Transverse colon (tissue), 3 donors: ENCODE measurements at regions not wholly inside any gene's neighbourhood (a gene's known extent, or its start where the extent isn't known, plus 50 kb on each side); places are given as distances from the start of the nearest gene placed in this dataset.

Experiments
- POLR2A ChIP-seq: fragments of 450-650 bp; IDR thresholded peaks from one replicate; pipeline ENCODE4 v1.6.1; 2016; ENCODE audit warnings: antibody characterized with exemption, mild to moderate bottlenecking, moderate library complexity
- TF ChIP-seq, protein P1 (sequence below), 5 experiments: fragments of 200-600 bp in 3 of 5; fragments of 450-650 bp in 2 of 5; sonication (generic) in 3 of 5; IDR thresholded peaks; 1 replicate in 2 of 5; 2 replicates in 3 of 5; pipeline ENCODE4 v1.5.1; 2016 to 2017; ENCODE audit warnings: antibody characterized with exemption in 5 of 5, inconsistent platforms in 3 of 5, mild to moderate bottlenecking in 2 of 5, moderate library complexity in 1 of 5

DNA sequence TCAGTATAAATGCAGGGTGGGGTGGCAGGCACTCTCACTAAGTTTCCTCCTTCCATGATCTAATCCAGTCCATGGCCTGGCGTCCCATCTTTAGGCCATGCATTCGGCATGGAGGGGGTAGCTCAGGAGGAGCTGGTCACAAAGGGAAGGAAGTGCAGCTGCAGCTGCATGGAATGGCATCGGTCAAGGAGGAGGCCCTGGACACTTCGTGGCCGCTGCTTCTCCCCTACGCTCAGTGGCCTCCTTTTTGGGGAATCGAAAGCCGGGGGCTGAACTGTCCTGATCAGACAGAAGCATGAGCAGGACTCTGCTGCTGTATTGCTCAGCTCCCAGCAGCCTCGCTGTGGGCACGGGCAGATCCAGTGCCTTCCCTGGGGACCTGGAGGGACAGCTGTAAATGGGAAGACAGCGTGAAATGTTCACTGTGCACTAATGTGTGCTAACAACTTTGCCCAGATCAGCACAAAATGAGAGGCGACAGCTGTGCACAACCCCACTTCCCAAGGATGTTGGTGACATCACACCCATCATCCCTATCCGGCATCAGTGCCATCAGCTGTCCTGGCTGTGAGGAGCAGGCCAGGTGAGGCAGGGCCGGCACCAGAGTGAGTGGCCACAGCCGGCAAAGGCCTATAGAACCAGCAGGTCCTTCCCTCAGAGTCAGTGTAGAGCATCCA, 520.1 kb upstream of the RAB6C start:
- TF ChIP-seq, protein P1, sequence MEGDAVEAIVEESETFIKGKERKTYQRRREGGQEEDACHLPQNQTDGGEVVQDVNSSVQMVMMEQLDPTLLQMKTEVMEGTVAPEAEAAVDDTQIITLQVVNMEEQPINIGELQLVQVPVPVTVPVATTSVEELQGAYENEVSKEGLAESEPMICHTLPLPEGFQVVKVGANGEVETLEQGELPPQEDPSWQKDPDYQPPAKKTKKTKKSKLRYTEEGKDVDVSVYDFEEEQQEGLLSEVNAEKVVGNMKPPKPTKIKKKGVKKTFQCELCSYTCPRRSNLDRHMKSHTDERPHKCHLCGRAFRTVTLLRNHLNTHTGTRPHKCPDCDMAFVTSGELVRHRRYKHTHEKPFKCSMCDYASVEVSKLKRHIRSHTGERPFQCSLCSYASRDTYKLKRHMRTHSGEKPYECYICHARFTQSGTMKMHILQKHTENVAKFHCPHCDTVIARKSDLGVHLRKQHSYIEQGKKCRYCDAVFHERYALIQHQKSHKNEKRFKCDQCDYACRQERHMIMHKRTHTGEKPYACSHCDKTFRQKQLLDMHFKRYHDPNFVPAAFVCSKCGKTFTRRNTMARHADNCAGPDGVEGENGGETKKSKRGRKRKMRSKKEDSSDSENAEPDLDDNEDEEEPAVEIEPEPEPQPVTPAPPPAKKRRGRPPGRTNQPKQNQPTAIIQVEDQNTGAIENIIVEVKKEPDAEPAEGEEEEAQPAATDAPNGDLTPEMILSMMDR (IDR thresholded peaks at IDR 0.05): no peak
- no peak for TF ChIP-seq POLR2A
